ENCODE measurements at regions not wholly inside any gene's neighbourhood (a gene's known extent, or its start where the extent isn't known, plus 50 kb on each side); places are given as distances from the start of the nearest gene placed in this dataset.

- TF ChIP-seq CTCF (conservative IDR thresholded peaks at IDR 0.05), result no peak
- TF ChIP-seq EZH2 (IDR thresholded peaks at IDR 0.05; ENCODE audit: low read depth), result no peak
Measured at GRCh38 chr3:127518456-127519081, 72.0 kb downstream of the TPRA1 start.
